Astrocyte of the cerebellum (primary cell): ENCODE measurements at regions not wholly inside any gene's neighbourhood (a gene's known extent, or its start where the extent isn't known, plus 50 kb on each side); places are given as distances from the start of the nearest gene placed in this dataset.
A peak's percentile ranks its signal among the peaks of the same experiment; 100 is the strongest.

Source experiments
- DNase-seq: peaks from one replicate; pipeline ENCODE4 v3.0.0-alpha.2; 2011; ENCODE audit warnings: low read depth
- H3K4me3 ChIP-seq: 2 replicates; pipeline ENCODE4 v1.5.1; 2011; ENCODE audit warnings: mild to moderate bottlenecking, low read depth, low read length, moderate library complexity
- in situ Hi-C: cut with HindIII; loops from 2 replicates; pipeline ENCODE4 v1.10.0; 2017; ENCODE audit warnings: low sequenced_read_pairs
- TF ChIP-seq, protein P1 (sequence below): IDR thresholded peaks from 2 replicates; pipeline ENCODE4 v1.5.1; 2012; ENCODE audit warnings: low read length, low read depth, moderate library complexity, mild to moderate bottlenecking; ENCODE audit errors: missing control alignments

DNA sequence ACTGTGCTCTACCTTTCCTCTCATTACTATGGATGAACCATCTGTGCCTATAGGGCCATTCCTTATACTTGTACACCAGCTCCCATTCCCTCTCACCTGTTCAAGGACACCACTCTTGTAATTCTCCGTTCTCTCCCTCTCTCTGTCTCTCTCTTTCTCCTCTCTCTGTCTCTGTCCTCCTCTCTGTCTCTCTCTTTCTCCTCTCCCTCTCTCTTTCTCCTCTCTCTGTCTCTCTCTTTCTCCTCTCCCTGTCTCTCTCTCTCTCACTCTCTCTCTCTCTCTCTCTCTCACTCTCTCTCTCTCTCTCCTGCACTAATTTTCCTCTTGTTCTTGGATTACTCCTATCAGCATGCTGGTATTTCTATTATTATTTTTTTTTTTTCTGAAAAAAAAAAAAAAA lies 78.9 kb upstream of the RMDN2 start:
- in situ Hi-C loops: no loop called here
- TF ChIP-seq, protein P1, sequence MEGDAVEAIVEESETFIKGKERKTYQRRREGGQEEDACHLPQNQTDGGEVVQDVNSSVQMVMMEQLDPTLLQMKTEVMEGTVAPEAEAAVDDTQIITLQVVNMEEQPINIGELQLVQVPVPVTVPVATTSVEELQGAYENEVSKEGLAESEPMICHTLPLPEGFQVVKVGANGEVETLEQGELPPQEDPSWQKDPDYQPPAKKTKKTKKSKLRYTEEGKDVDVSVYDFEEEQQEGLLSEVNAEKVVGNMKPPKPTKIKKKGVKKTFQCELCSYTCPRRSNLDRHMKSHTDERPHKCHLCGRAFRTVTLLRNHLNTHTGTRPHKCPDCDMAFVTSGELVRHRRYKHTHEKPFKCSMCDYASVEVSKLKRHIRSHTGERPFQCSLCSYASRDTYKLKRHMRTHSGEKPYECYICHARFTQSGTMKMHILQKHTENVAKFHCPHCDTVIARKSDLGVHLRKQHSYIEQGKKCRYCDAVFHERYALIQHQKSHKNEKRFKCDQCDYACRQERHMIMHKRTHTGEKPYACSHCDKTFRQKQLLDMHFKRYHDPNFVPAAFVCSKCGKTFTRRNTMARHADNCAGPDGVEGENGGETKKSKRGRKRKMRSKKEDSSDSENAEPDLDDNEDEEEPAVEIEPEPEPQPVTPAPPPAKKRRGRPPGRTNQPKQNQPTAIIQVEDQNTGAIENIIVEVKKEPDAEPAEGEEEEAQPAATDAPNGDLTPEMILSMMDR: no peak
- DNase-seq: no peak
- no peak overlapping the region for H3K4me3 ChIP-seq

DNA sequence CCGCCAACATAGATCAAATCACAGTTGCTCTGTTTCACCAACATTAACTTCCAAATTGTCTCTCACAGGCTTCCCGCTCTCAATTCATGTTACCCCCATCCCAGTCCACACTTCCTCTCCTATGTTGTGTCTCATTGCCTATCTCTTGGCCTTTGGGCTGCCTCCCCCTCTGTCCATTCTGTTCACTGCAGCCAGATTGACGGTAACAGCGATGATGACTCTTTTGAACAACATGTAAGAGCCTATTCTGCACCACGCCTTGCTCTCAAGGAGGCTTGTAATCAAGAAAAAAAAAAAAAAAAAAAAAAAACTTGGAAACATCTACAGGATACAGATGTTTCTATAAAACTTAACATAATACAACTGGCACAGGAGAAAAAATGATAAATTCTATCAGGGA lies 77.3 kb upstream of the RMDN2 start:
- in situ Hi-C loops: no loop called here
- TF ChIP-seq, protein P1: no peak
- DNase-seq: no peak
- H3K4me3 ChIP-seq: no peak overlapping the region

DNA sequence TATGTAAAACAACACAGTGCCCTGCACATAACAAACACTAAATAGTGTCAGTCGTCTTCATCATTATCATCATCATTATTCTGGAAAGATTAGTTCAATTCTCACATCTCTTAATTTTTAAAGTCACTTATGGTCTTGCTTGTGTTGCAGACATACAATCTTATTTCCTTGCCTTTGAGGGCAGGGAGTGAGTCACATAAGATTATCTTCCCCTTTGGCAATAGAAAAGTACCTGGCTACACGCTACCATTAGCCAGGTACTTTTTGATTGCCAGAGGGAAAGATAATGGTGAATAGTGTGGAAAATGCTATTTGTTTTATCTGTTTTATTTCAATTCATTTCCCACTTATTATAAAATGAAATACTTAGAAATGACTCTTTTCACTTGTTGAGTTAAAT lies 76.6 kb upstream of the RMDN2 start:
- H3K4me3 ChIP-seq: no peak overlapping the region
- in situ Hi-C loops: no loop called here
- TF ChIP-seq, protein P1: no peak
- DNase-seq: no peak

DNA sequence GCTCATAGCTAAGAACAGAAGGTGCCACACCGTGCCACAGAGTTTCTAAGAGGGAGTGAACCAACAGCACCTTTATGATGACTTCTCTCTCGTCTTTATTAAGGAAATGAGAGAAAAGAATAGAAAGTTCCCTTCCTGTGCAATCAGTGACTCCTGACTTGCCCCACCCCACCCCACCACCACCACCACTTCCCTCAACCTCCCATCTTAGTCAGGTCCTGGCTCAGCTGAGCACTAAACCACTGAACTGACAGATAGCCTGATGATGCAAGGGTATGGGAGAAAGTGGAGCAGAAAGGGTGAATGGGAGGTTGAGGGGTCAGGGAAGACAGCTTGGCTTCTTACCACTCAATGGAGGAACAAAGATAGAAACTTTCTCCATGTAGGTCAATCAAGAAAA lies 75.2 kb upstream of the RMDN2 start:
- no peak for DNase-seq
- TF ChIP-seq, protein P1: no peak
- H3K4me3 ChIP-seq: no peak overlapping the region
- in situ Hi-C loops: no loop called here

DNA sequence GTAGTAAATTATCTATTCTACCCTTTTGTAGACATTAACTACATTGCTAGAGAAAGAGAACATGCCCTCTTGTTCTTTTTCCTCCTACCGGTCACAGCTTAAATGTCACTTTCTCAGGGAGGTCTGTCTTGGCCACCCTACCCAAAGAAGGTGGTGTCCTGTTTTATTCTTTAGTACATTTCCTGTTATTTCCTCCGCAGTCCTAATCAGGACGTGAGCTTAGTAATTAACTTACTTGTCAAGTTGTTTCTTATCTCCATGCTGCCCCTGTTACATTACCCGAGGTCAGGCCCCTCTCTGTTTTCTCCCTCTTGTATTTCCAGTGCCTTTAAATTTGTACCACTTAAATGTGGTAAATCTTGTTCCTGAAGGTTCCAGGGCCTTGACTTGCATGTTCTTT lies 73.7 kb upstream of the RMDN2 start:
- no peak overlapping the region for H3K4me3 ChIP-seq
- in situ Hi-C loops: no loop called here
- DNase-seq: no peak
- TF ChIP-seq, protein P1: no peak

DNA sequence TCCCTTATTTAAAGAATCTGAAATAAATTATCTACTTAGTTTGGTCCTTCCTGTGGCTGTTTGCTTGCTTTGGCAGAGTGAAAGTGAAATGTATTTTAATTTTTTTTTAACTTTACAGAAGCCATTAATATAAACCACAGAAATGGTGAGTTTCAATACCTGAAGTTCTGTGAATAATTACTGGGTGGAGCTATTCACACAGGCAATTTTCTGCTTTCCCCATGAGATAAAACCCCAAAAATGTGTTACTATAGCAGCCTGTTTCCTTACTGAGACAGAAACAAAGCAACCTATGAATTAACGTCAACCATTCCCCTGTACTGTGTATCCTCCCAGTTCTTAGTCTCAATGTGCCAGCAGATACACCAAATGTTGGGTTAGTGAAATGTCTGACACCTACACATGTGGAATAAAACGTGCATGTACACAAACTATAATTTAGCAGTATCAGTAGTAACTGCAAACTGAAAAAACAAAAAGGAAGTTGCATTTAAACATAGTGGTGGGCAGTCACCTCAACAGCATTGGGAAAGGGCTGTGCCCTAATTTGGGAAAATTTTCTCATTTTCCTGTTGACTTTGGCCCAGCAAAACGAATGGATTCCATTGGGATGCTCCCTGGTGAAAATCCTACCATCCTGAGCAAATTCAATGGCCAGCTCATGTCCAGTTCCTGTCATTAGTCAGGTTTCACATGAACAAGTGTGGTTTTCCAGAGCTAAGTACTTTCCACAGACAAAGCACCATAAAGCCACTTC lies 73.1 kb upstream of the RMDN2 start:
- TF ChIP-seq, protein P1: no peak
- DNase-seq: peak; percentile 57
- in situ Hi-C loops: no loop called here
- H3K4me3 ChIP-seq: no peak overlapping the region
